H1 (cell line): ENCODE measurements at regions not wholly inside any gene's neighbourhood (a gene's known extent, or its start where the extent isn't known, plus 50 kb on each side); places are given as distances from the start of the nearest gene placed in this dataset.

Experiments
- CTCF ChIA-PET: fragments of 300-600 bp; sonication (Branson Sonifier 250); formaldehyde crosslinking; loops from one replicate; lab custom pipeline; 2021; ENCODE audit not compliant: partially characterized antibody; lab: Charles Lee
- POLR2A ChIA-PET: fragments of 300-600 bp; sonication (Branson Sonifier 250); formaldehyde crosslinking; loops from one replicate; lab custom pipeline; 2021; ENCODE audit warnings: inconsistent platforms; ENCODE audit not compliant: partially characterized antibody; lab: Charles Lee
- DNase-seq, 2 experiments: peaks; one replicate each; pipeline versions ENCODE4 v3.0.0 to v3.0.0-alpha.2; 2010 to 2022; ENCODE audit warnings: low spot score in 2 of 2, low read depth in 1 of 2, mixed read lengths in 1 of 2
- FAIRE-seq: peaks from 2 replicates; lab custom pipeline; 2011; peaks lifted over from hg19 to GRCh38; lab: Jason Lieb, UNC
- H2AFZ ChIP-seq: 2 replicates; pipeline ENCODE4 v1.8.1; 2012; ENCODE audit warnings: low read length, inconsistent platforms
- H2AK5ac ChIP-seq: 2 replicates; pipeline ENCODE4 v1.6.1; 2013; ENCODE audit warnings: low read depth, low read length
- H2BK120ac ChIP-seq: replicated peaks from 2 replicates; pipeline ENCODE3; 2013; ENCODE audit warnings: low read depth, low read length, inconsistent platforms
- H2BK12ac ChIP-seq: 2 replicates; pipeline ENCODE4 v1.6.1; 2013; ENCODE audit warnings: low read depth, low read length
- H2BK15ac ChIP-seq: 2 replicates; pipeline ENCODE4 v1.6.1; 2013; ENCODE audit warnings: low read length
- H2BK20ac ChIP-seq: 2 replicates; pipeline ENCODE4 v1.6.1; 2013; ENCODE audit warnings: low read length
- H2BK5ac ChIP-seq: 2 replicates; pipeline ENCODE4 v1.6.1; 2013; ENCODE audit warnings: low read depth, low read length
- H3K14ac ChIP-seq: 2 replicates; pipeline ENCODE4 v1.6.1; 2013; ENCODE audit warnings: inconsistent platforms; ENCODE audit not compliant: insufficient read length
- H3K18ac ChIP-seq: 2 replicates; pipeline ENCODE4 v1.6.1; 2013; ENCODE audit warnings: low read length; ENCODE audit errors: extremely low read depth
- H3K23ac ChIP-seq: 2 replicates; pipeline ENCODE4 v1.6.1; 2013; ENCODE audit warnings: inconsistent platforms; ENCODE audit not compliant: insufficient read length
- H3K23me2 ChIP-seq: 2 replicates; pipeline ENCODE4 v1.6.1; 2013; ENCODE audit warnings: low read depth, low read length
- H3K27ac ChIP-seq: 2 replicates; pipeline ENCODE4 v1.6.1; 2011; ENCODE audit warnings: low read depth, low read length, inconsistent platforms
- H3K27me3 ChIP-seq, 4 experiments: replicated peaks in 1 of 4; 1 replicate in 1 of 4; 2 replicates in 3 of 4; pipeline versions ENCODE4 v1.6.1 to v1.8.1; 2011 to 2013; ENCODE audit warnings: low read length in 3 of 4, mild to moderate bottlenecking in 3 of 4, inconsistent platforms in 2 of 4, mixed read lengths in 2 of 4, moderate library complexity in 1 of 4; ENCODE audit not compliant: control insufficient read depth in 3 of 4, insufficient read depth in 3 of 4; ENCODE audit errors: extremely low read depth in 1 of 4
- H3K36me3 ChIP-seq, 4 experiments: 2 replicates each; pipeline versions ENCODE4 v1.6.1 to v1.8.1; 2011 to 2013; ENCODE audit warnings: mild to moderate bottlenecking in 4 of 4, low read length in 3 of 4, moderate library complexity in 2 of 4, control low read depth in 1 of 4, inconsistent platforms in 1 of 4; ENCODE audit not compliant: insufficient read depth in 4 of 4, control insufficient read depth in 2 of 4
- H3K4ac ChIP-seq: replicated peaks from 2 replicates; pipeline ENCODE3; 2013; ENCODE audit warnings: low read length, low read depth, mixed read lengths, inconsistent platforms; ENCODE audit not compliant: insufficient read length
- H3K4me1 ChIP-seq, 4 experiments: replicated peaks in 1 of 4; 1 replicate in 1 of 4; 2 replicates in 3 of 4; pipeline versions ENCODE4 v1.6.1 to v1.8.1; 2011 to 2013; ENCODE audit warnings: low read length in 3 of 4, inconsistent platforms in 2 of 4, mixed read lengths in 1 of 4; ENCODE audit not compliant: insufficient read depth in 4 of 4, control insufficient read depth in 3 of 4
- H3K4me2 ChIP-seq, 2 experiments: 2 replicates each; pipeline versions ENCODE4 v1.6.1 to v1.8.1; 2011 to 2013; ENCODE audit warnings: low read depth in 2 of 2, low read length in 2 of 2, control low read depth in 1 of 2, inconsistent platforms in 1 of 2, mild to moderate bottlenecking in 1 of 2; ENCODE audit not compliant: insufficient read depth in 1 of 2
- H3K4me3 ChIP-seq, 4 experiments: fragments of 200-600, 300-600 bp in 1 of 4; sonication (generic), shearing (Covaris generic), sonication (Bioruptor Twin) in 1 of 4; 2 replicates each; pipeline versions ENCODE4 v1.5.1 to v1.8.1; 2011 to 2016; ENCODE audit warnings: low read length in 4 of 4, low read depth in 3 of 4, control low read depth in 2 of 4, inconsistent platforms in 2 of 4, mild to moderate bottlenecking in 2 of 4, mixed read lengths in 1 of 4, moderate library complexity in 1 of 4; ENCODE audit not compliant: insufficient read depth in 2 of 4; ENCODE audit errors: extremely low read depth in 1 of 4
- H3K56ac ChIP-seq: replicated peaks from 2 replicates; pipeline ENCODE3; 2013; ENCODE audit warnings: low read depth, mild to moderate bottlenecking, mixed read lengths, low read length, inconsistent platforms; ENCODE audit not compliant: insufficient read length
- H3K79me1 ChIP-seq: 2 replicates; pipeline ENCODE4 v1.6.1; 2013; ENCODE audit warnings: low read depth, low read length, control low read depth
- H3K79me2 ChIP-seq, 2 experiments: 2 replicates each; pipeline versions ENCODE4 v1.6.1 to v1.8.1; 2012 to 2013; ENCODE audit warnings: low read length in 2 of 2, mild to moderate bottlenecking in 2 of 2, inconsistent platforms in 1 of 2; ENCODE audit not compliant: insufficient read depth in 2 of 2, control insufficient read depth in 1 of 2
- H3K9ac ChIP-seq, 4 experiments: replicated peaks in 1 of 4; 1 replicate in 1 of 4; 2 replicates in 3 of 4; pipeline versions ENCODE4 v1.6.1 to v1.8.1; 2011 to 2013; ENCODE audit warnings: low read depth in 3 of 4, low read length in 3 of 4, control low read depth in 2 of 4, mild to moderate bottlenecking in 2 of 4, moderate library complexity in 2 of 4, inconsistent platforms in 1 of 4; ENCODE audit errors: extremely low read depth in 1 of 4
- H3K9me3 ChIP-seq, 2 experiments: 2 replicates each; pipeline versions ENCODE4 v1.6.1 to v1.8.1; 2012 to 2013; ENCODE audit warnings: mild to moderate bottlenecking in 2 of 2, moderate library complexity in 2 of 2, control low read depth in 1 of 2, inconsistent platforms in 1 of 2, low read depth in 1 of 2, low read length in 1 of 2, mixed read lengths in 1 of 2; ENCODE audit not compliant: insufficient read depth in 2 of 2
- H4K20me1 ChIP-seq, 2 experiments: replicated peaks in 1 of 2; 2 replicates each; pipeline versions ENCODE3 to v1.8.1; 2011 to 2013; ENCODE audit warnings: inconsistent platforms in 2 of 2, low read length in 2 of 2, mild to moderate bottlenecking in 1 of 2; ENCODE audit not compliant: insufficient read depth in 2 of 2, control insufficient read depth in 1 of 2
- H4K5ac ChIP-seq: 2 replicates; pipeline ENCODE4 v1.6.1; 2013; ENCODE audit warnings: low read length, low read depth, mixed read lengths, inconsistent platforms; ENCODE audit not compliant: insufficient read length
- H4K8ac ChIP-seq: 2 replicates; pipeline ENCODE4 v1.8.0; 2013; ENCODE audit warnings: mild to moderate bottlenecking, moderate library complexity, low read length, inconsistent platforms; ENCODE audit not compliant: insufficient read depth; ENCODE audit errors: extremely low read depth
- H4K91ac ChIP-seq: replicated peaks from 2 replicates; pipeline ENCODE3; 2013; ENCODE audit warnings: low read length, mixed read lengths, inconsistent platforms; ENCODE audit not compliant: insufficient read length
- ASH2L ChIP-seq: fragments of 200-600, 300-600 bp; sonication (generic); IDR thresholded peaks from one replicate; pipeline ENCODE4 v1.7.1; 2017; ENCODE audit warnings: low read length
- BACH1 ChIP-seq: IDR thresholded peaks from 2 replicates; pipeline ENCODE4 v1.6.1; 2012; ENCODE audit warnings: low read length, improper control_type of control experiment
- BRCA1 ChIP-seq: IDR thresholded peaks from 2 replicates; pipeline ENCODE4 v1.6.1; 2012; ENCODE audit warnings: low read depth, low read length, improper control_type of control experiment
- CBX5 ChIP-seq: fragments of 300-800, 300-1000 bp; sonication (generic); IDR thresholded peaks from 2 replicates; pipeline ENCODE4 v1.7.1; 2016; ENCODE audit warnings: antibody characterized with exemption, low read length, low read depth
- CTBP2 ChIP-seq: IDR thresholded peaks from 2 replicates; pipeline ENCODE4 v1.7.0; 2011; ENCODE audit warnings: borderline replicate concordance, mild to moderate bottlenecking, moderate library complexity, mixed read lengths, low read length; ENCODE audit not compliant: insufficient read depth, insufficient read length
- EP300 ChIP-seq, 2 experiments: IDR thresholded peaks; 1 replicate in 1 of 2; 2 replicates in 1 of 2; pipeline ENCODE4 v1.6.1; 2011 to 2012; ENCODE audit warnings: low read depth in 2 of 2, low read length in 2 of 2, mild to moderate bottlenecking in 2 of 2, borderline replicate concordance in 1 of 2, inconsistent platforms in 1 of 2, moderate library complexity in 1 of 2
- FOSL1 ChIP-seq: IDR thresholded peaks from 2 replicates; pipeline ENCODE4 v1.6.1; 2011; ENCODE audit warnings: mild to moderate bottlenecking, low read depth, low read length, moderate library complexity; ENCODE audit not compliant: insufficient read depth
- JUN ChIP-seq: IDR thresholded peaks from 2 replicates; pipeline ENCODE4 v1.6.1; 2011; ENCODE audit warnings: low read depth, mild to moderate bottlenecking, improper control_type of control experiment, low read length
- KDM4A ChIP-seq: IDR thresholded peaks from one replicate; pipeline ENCODE4 v1.7.1; 2012; ENCODE audit warnings: low read depth, mild to moderate bottlenecking, moderate library complexity, low read length, inconsistent platforms; ENCODE audit not compliant: severe bottlenecking
- NRF1 ChIP-seq: IDR thresholded peaks from 2 replicates; pipeline ENCODE4 v1.6.1; 2011; ENCODE audit warnings: mild to moderate bottlenecking, low read depth, low read length, improper control_type of control experiment
- POLR2A ChIP-seq, 2 experiments: IDR thresholded peaks; 1 replicate in 1 of 2; 2 replicates in 1 of 2; pipeline ENCODE4 v1.6.1; 2011; ENCODE audit warnings: low read depth in 2 of 2, low read length in 2 of 2, mild to moderate bottlenecking in 2 of 2; ENCODE audit errors: control extremely low read depth in 1 of 2
- RXRA ChIP-seq: IDR thresholded peaks from 2 replicates; pipeline ENCODE4 v1.6.1; 2011; ENCODE audit warnings: low read depth, mild to moderate bottlenecking, low read length, moderate library complexity; ENCODE audit not compliant: insufficient read depth
- TCF12 ChIP-seq: IDR thresholded peaks from 2 replicates; pipeline ENCODE4 v1.6.1; 2011; ENCODE audit warnings: low read depth, mild to moderate bottlenecking, low read length

- no peaks in the 10 kb centered on the region for H3K79me1 ChIP-seq
- no peak overlapping the region for H3K23ac ChIP-seq
- H3K4me1 ChIP-seq: peaks cover 0 to 6% (median 4%) of the 10 kb centered on the region in 4 experiments; a peak in 4 of 7 replicates
- no peak overlapping the region for H3K4me2 ChIP-seq
- H3K36me3 ChIP-seq: no peaks in the 10 kb centered on the region
- POLR2A ChIA-PET: no interaction called here
- no peak overlapping the region for H3K4ac ChIP-seq
- no peak for FAIRE-seq
- H3K9ac ChIP-seq: no peak overlapping the region
- no peak for TF ChIP-seq RXRA
- TF ChIP-seq ASH2L: no peak
- no peak for TF ChIP-seq FOSL1
- no peak for TF ChIP-seq POLR2A (IDR thresholded peaks at IDR 0.05; ENCODE audit: control extremely low read depth in 1 of 2, low read depth in 2 of 2, low read length in 2 of 2)
- TF ChIP-seq EP300 (IDR thresholded peaks at IDR 0.05; ENCODE audit: borderline replicate concordance in 1 of 2, low read depth in 2 of 2, low read length in 2 of 2): no peak
- TF ChIP-seq BRCA1: no peak
- no peak for TF ChIP-seq BACH1
- no peak for TF ChIP-seq CBX5
- TF ChIP-seq NRF1: no peak
- no peak for TF ChIP-seq KDM4A
- TF ChIP-seq CTBP2: no peak
- no peak for TF ChIP-seq JUN
- TF ChIP-seq TCF12: no peak
- no peak overlapping the region for H2BK120ac ChIP-seq
- no peak overlapping the region for H3K18ac ChIP-seq
- no peaks in the 10 kb centered on the region; a peak in 1 of 4 replicates for H3K9me3 ChIP-seq
- H2BK12ac ChIP-seq: no peak overlapping the region
- no peak overlapping the region for H3K27ac ChIP-seq
- no peaks in the 10 kb centered on the region for H3K23me2 ChIP-seq
- no peak overlapping the region for H4K5ac ChIP-seq
- no peak for DNase-seq
- H4K8ac ChIP-seq: no peak overlapping the region
- H2BK5ac ChIP-seq: peak overlapping the region; percentile 80; the same call in 1 of the 2 replicates
- no peak overlapping the region for H2AFZ ChIP-seq
- H4K91ac ChIP-seq: no peak overlapping the region
- H3K14ac ChIP-seq: no peak overlapping the region
- no peak overlapping the region for H2BK20ac ChIP-seq
- no peak overlapping the region for H3K56ac ChIP-seq
- no peaks in the 10 kb centered on the region for H3K79me2 ChIP-seq
- CTCF ChIA-PET: interaction anchor here (1.0 to 1.6 kb wide), 4 partner anchors 9 to 53 kb away, joined by 3 to 8 read pairs (median 4); no protein-coding TSS in a partner anchor
- no peaks in the 10 kb centered on the region for H4K20me1 ChIP-seq
- no peak overlapping the region for H3K4me3 ChIP-seq
- no peaks in the 10 kb centered on the region for H3K27me3 ChIP-seq
- H2BK15ac ChIP-seq: no peak overlapping the region
- no peak overlapping the region for H2AK5ac ChIP-seq
Observed at GRCh38 chr21:27371975-27372331, 405.1 kb upstream of the ADAMTS5 start.
